Daoy (cell line): ENCODE measurements at regions not wholly inside any gene's neighbourhood (a gene's known extent, or its start where the extent isn't known, plus 50 kb on each side); places are given as distances from the start of the nearest gene placed in this dataset.

Experiments used
- DNase-seq: peaks from one replicate; pipeline ENCODE4 v3.0.0-alpha.2; 2015; ENCODE audit warnings: low read depth

GRCh38 chr1:78203410-78203982 lies 157.7 kb downstream of the GIPC2 start:
- peak; percentile 57 for DNase-seq

DNA sequence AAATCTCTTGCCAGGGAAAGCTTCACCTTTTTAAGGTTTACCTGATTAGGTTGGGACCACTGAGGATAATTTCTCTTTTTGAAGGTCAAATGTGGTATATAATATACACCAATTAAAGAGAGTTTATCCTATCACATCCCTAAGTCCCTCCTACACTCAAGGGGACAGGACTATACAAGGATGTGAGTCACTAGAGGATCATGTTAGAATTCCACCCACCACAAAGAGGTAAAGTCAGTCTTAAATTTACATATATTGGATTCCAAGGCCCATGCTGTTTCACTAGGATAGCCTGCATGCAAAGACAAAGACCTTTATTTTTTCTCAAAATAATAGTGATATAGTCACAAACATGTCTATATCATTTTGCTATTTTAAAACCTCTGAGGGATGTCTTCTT lies 164.4 kb downstream of the GIPC2 start:
- DNase-seq = peak; percentile 19

- no peak for DNase-seq
Observed at GRCh38 chr1:78211483-78212092, 165.8 kb downstream of the GIPC2 start.

DNA sequence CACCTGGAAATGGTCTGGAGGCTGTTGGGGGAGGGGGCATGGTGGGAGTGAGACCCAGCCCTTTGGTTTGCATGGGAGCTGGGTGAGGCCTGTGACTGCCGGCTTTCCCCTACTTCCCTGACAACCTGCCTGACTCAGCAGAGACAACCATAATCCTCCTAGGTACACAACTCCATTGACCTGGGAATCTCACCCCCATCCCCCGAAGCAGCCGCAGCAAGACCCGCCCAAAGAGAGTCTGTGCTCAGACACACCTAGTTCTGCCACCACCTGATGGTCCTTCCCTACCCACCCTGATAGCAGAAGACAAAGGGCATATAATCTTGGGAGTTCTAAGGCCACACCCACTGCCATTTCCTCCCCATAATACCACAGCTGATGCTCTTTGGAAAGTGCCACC lies 168.6 kb downstream of the GIPC2 start:
- no peak for DNase-seq

DNA sequence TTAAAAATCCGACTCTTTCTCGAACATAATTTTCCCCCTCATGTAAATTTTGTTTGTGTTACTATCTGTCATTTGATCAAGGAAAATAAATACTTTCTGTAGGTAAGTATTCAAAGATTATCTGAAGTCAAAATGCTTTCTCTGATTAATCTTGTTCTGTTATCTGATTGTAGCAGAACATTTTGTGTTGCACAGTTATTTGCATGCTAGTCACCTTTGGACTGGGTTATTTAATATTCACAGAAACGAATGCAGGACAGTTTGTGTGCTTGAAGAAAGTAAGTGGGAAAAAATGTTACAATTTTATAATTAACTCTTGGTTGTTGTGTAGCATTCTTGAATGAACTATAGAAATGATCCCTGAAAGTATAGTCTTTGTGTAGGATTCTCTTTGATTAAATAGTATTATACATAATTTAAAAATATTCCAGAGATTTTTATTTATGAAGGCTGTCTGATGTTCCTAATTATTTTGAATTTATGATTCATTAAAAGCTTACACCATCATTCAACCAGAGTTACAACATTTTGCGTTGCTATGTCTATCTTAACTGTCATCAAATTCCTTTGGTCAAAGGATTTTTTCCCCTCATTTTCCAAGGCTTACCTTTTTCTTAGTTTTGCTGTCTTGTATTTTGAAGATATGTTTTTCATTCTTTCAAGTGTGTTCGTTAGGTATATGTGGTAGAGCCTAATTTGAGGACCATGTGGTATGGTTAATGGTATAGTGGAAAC lies 176.6 kb downstream of the GIPC2 start:
- no peak for DNase-seq

- no peak for DNase-seq
Observed at GRCh38 chr1:78222960-78223358, 177.2 kb downstream of the GIPC2 start.

DNA sequence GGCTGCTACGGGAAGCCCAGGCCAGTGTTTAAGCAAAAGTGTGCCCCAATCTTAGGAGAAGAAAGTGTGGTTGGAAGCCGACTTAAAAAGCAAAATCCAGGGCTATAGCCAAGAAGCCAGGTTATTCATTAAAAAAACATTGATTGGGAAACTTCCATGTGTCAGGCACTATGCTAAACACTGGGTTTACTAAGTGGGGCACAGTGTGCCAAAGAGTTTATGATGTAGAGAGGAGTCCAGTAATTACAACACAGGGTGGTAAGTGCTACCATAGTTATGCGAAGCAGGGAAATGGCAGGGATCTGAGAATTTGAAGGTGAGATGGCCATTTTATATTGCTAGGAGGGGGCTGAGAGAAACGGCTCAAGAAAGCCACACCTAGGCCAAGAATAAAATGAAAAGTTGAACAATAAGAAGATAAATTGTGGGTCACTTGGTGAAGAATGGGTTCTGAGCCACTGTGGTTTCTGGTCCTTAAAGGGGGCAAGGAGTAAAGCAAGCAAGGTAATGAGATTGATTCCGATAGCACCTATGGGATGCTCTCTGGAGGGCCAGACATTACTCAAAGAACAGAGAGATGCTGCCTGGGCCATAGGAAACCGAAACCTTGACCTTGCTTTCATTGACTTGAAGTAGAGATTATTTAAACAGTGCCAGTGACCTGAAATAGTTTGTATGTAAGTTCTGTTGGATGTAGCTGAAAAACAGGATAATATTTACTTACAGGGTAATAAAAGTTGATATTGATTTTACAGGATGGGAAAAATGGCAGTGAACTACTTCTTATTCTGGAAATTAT lies 177.8 kb downstream of the GIPC2 start:
- peak; percentile 42 for DNase-seq

- DNase-seq = no peak
Observed at GRCh38 chr1:78224246-78224785, 178.6 kb downstream of the GIPC2 start.

DNA sequence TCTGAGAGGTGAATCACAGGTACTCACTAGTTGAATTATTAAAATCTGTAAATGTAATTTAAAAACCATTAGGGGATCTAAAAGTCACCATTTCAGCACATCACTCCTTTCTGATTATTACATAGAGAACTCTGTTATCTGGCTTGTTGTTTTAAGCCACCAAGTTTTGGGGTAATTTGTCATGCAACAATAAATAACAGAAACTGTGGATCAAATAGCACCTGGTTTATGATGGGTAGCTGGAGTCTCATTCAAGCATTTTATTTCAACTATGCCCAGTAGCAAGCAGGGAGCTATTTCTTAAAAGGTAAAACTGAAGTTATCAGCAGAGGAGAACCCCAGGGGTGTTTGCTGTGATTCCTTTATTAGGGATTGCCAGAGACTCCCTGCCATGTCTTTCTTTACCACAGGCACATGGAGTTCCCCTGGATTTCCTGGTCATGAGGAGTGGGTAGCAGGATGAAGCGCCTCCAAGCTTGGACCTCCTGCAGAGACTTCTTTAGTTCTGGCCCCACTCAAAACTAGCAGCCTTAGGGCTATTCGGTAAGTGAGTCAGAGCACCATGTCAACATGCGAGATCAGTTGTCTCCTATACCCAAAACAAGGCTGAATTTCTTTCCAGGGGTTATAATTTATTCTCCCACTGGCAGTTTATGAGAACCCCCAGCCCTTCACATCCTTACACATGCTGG lies 179.2 kb downstream of the GIPC2 start:
- peak; percentile 72 for DNase-seq

DNA sequence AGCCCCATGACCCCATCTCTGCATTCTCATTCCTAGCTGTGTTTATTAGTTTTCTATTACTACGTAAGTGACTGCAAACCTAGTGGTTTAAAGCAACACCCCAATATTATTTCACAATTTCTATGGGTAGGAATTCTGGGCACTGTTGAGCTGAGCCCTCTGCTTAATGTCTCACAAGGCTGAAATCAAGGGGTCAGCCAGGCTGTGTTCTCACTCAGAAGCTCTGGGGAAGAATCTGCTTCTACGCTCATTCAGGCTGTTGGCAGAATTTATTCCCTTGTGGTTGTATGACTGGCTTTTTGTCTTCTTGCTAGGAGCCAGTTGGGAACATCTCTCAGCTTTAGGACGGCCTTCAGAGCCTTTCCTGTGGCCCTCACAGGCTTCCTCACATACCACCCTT lies 181.0 kb downstream of the GIPC2 start:
- DNase-seq = no peak

GRCh38 chr1:78227705-78228635 lies 182.2 kb downstream of the GIPC2 start:
- DNase-seq = no peak

DNA sequence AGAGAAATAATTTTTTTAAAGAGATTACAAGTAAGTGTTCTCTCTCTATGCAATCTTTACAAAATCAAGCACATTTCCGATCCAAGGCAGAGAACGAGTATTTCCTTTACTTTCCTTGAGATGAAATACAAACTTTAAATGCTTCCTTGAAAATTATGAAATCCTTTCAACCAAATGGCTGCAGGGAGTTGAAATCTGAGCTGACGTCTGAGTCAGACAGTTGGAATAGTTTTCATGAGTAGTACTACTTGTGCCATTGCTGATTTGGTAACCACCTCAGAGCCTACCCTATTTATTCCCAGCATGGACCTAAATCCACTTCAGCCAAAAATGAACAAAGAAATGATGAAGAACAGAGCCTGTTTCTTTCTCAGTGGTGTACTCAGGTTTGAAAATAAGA lies 183.6 kb downstream of the GIPC2 start:
- peak; percentile 51 for DNase-seq

DNA sequence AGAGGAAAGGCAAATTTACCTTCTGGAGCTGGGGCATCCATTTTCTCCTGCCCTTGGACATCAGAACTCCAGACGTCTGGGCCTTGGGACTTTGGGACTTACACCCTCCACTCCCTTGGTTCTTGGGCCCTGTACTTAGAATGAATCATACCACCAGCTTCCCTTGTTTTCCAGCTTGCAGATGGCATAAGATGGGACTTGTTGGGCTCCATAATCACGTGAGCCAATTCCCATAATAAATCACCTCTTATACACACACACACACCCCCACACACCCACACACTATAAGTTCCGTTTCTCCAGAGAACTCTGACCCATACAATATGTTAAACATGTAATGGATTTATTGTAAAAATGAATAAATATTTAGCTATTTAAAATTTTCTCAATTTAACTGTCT lies 185.7 kb downstream of the GIPC2 start:
- no peak for DNase-seq

- no peak for DNase-seq
Observed at GRCh38 chr1:78231894-78232293, 186.1 kb downstream of the GIPC2 start.

GRCh38 chr1:78232630-78233029 lies 186.9 kb downstream of the GIPC2 start:
- no peak for DNase-seq

DNA sequence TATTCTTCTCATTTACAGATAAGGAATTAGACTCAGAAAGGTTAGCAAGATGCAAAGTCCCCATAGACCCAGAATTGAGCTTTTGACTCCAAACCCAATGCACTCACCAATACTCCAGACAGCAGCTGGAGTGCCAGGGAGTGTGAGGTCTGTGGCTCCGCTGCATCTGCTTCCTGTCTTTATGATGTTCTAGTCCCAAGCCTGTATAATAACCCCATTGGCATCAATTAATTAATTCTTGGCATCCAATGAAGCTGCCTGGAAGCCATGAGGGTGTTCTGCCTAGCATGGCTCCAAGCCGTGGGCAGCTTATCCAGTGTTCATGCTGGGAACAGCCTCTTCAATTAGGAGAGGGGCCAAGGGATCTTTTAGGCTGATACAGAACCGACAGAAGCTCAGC lies 188.7 kb downstream of the GIPC2 start:
- DNase-seq = no peak

GRCh38 chr1:78236716-78237115 lies 190.9 kb downstream of the GIPC2 start:
- no peak for DNase-seq

DNA sequence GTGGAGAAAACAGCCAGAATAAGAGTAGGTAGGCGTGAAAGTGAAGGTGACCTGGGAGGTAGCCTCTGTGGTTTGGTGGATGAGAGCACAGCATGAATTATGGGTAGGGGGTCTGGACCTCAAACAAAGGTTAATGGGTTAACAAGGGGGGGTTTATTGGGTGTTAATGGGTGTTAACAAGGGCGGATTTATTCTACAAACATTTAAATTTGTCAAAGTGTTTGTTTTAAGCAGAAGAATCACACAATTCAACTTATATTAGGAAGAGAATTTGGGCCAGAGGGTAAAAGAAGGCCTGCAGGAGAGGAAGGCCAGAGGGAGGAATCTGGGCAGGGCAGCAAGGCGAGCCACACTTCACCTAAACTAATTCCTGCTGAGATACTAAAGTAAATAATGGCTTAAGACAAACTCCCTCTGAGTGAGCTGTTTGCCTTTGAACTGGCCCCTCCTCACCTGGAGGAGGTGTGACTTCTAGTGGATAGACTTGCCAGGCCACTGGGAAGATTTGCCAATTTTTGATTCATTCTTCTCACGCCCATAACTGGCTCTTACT lies 191.7 kb downstream of the GIPC2 start:
- DNase-seq = no peak

GRCh38 chr1:78240191-78240590 lies 194.4 kb downstream of the GIPC2 start:
- no peak for DNase-seq

- no peak for DNase-seq
Observed at GRCh38 chr1:78240755-78241154, 195.0 kb downstream of the GIPC2 start.
